IPS DF 19.7 (cell line): ENCODE measurements at regions not wholly inside any gene's neighbourhood (a gene's known extent, or its start where the extent isn't known, plus 50 kb on each side); places are given as distances from the start of the nearest gene placed in this dataset.
"Not testable (repeated sequence)": the region's sequence is repeated elsewhere in the genome, so short reads cannot be mapped to it uniquely, and the experiment has no call there.

Experiments
- DNase-seq: peaks from one replicate; pipeline ENCODE4 v3.0.0-alpha.2; 2013; ENCODE audit warnings: low read depth, low spot score

- DNase-seq: not testable (repeated sequence)
Measured at GRCh38 chr3:185306286-185306685, 52.4 kb upstream of the EHHADH start.

GRCh38 chr3:185306847-185307246, 53.0 kb upstream of the EHHADH start:
- no peak for DNase-seq

- peak; percentile 71 for DNase-seq
Measured at GRCh38 chr3:185308126-185308754, 54.4 kb upstream of the EHHADH start.

- no peak for DNase-seq
Measured at GRCh38 chr3:185309302-185309701, 53.6 kb upstream of the MAP3K13 start.

- DNase-seq: no peak
Measured at GRCh38 chr3:185309795-185310194, 53.1 kb upstream of the MAP3K13 start.

GRCh38 chr3:185311991-185312390, 50.9 kb upstream of the MAP3K13 start:
- DNase-seq: no peak
